ENCODE measurements at regions not wholly inside any gene's neighbourhood (a gene's known extent, or its start where the extent isn't known, plus 50 kb on each side); places are given as distances from the start of the nearest gene placed in this dataset.

GRCh38 chr4:177519481-177520260, 77.4 kb upstream of the AGA start:
- TF ChIP-seq EGR1 (IDR thresholded peaks at IDR 0.05; ENCODE audit: borderline replicate concordance in 1 of 2, low read depth in 2 of 2, low read length in 2 of 2), result no peak
- no peak for TF ChIP-seq ZBED1 (IDR thresholded peaks at IDR 0.05; ENCODE audit: borderline replicate concordance)
- TF ChIP-seq POU2F2 (IDR thresholded peaks at IDR 0.05; ENCODE audit: borderline replicate concordance, low read depth, low read length), result no peak
- no peak for TF ChIP-seq JUND (IDR thresholded peaks at IDR 0.05; ENCODE audit: low read depth, low read length)
- TF ChIP-seq ELK1 (IDR thresholded peaks at IDR 0.05; ENCODE audit: low read depth, low read length), result no peak
- no peak for TF ChIP-seq EP300 (IDR thresholded peaks at IDR 0.05; ENCODE audit: borderline replicate concordance in 1 of 2, control insufficient read depth in 1 of 2, low read depth in 2 of 2, low read length in 2 of 2)

All from GM12878 (cell line).